H1 (cell line): ENCODE measurements at regions not wholly inside any gene's neighbourhood (a gene's known extent, or its start where the extent isn't known, plus 50 kb on each side); places are given as distances from the start of the nearest gene placed in this dataset.

Experiments used
- CTCF ChIA-PET: fragments of 300-600 bp; sonication (Branson Sonifier 250); formaldehyde crosslinking; loops from one replicate; lab custom pipeline; 2021; ENCODE audit not compliant: partially characterized antibody; lab: Charles Lee
- POLR2A ChIA-PET: fragments of 300-600 bp; sonication (Branson Sonifier 250); formaldehyde crosslinking; loops from one replicate; lab custom pipeline; 2021; ENCODE audit warnings: inconsistent platforms; ENCODE audit not compliant: partially characterized antibody; lab: Charles Lee
- DNase-seq, 2 experiments: peaks; one replicate each; pipeline versions ENCODE4 v3.0.0 to v3.0.0-alpha.2; 2010 to 2022; ENCODE audit warnings: low spot score in 2 of 2, low read depth in 1 of 2, mixed read lengths in 1 of 2
- FAIRE-seq: peaks from 2 replicates; lab custom pipeline; 2011; peaks lifted over from hg19 to GRCh38; lab: Jason Lieb, UNC
- H2AFZ ChIP-seq: 2 replicates; pipeline ENCODE4 v1.8.1; 2012; ENCODE audit warnings: low read length, inconsistent platforms
- H2AK5ac ChIP-seq: 2 replicates; pipeline ENCODE4 v1.6.1; 2013; ENCODE audit warnings: low read depth, low read length
- H2BK120ac ChIP-seq: replicated peaks from 2 replicates; pipeline ENCODE3; 2013; ENCODE audit warnings: low read depth, low read length, inconsistent platforms
- H2BK12ac ChIP-seq: 2 replicates; pipeline ENCODE4 v1.6.1; 2013; ENCODE audit warnings: low read depth, low read length
- H2BK15ac ChIP-seq: 2 replicates; pipeline ENCODE4 v1.6.1; 2013; ENCODE audit warnings: low read length
- H2BK20ac ChIP-seq: 2 replicates; pipeline ENCODE4 v1.6.1; 2013; ENCODE audit warnings: low read length
- H2BK5ac ChIP-seq: 2 replicates; pipeline ENCODE4 v1.6.1; 2013; ENCODE audit warnings: low read depth, low read length
- H3K14ac ChIP-seq: 2 replicates; pipeline ENCODE4 v1.6.1; 2013; ENCODE audit warnings: inconsistent platforms; ENCODE audit not compliant: insufficient read length
- H3K18ac ChIP-seq: 2 replicates; pipeline ENCODE4 v1.6.1; 2013; ENCODE audit warnings: low read length; ENCODE audit errors: extremely low read depth
- H3K23ac ChIP-seq: 2 replicates; pipeline ENCODE4 v1.6.1; 2013; ENCODE audit warnings: inconsistent platforms; ENCODE audit not compliant: insufficient read length
- H3K23me2 ChIP-seq: 2 replicates; pipeline ENCODE4 v1.6.1; 2013; ENCODE audit warnings: low read depth, low read length
- H3K27ac ChIP-seq: 2 replicates; pipeline ENCODE4 v1.6.1; 2011; ENCODE audit warnings: low read depth, low read length, inconsistent platforms
- H3K27me3 ChIP-seq, 4 experiments: replicated peaks in 1 of 4; 1 replicate in 1 of 4; 2 replicates in 3 of 4; pipeline versions ENCODE4 v1.6.1 to v1.8.1; 2011 to 2013; ENCODE audit warnings: low read length in 3 of 4, mild to moderate bottlenecking in 3 of 4, inconsistent platforms in 2 of 4, mixed read lengths in 2 of 4, moderate library complexity in 1 of 4; ENCODE audit not compliant: control insufficient read depth in 3 of 4, insufficient read depth in 3 of 4; ENCODE audit errors: extremely low read depth in 1 of 4
- H3K36me3 ChIP-seq, 4 experiments: 2 replicates each; pipeline versions ENCODE4 v1.6.1 to v1.8.1; 2011 to 2013; ENCODE audit warnings: mild to moderate bottlenecking in 4 of 4, low read length in 3 of 4, moderate library complexity in 2 of 4, control low read depth in 1 of 4, inconsistent platforms in 1 of 4; ENCODE audit not compliant: insufficient read depth in 4 of 4, control insufficient read depth in 2 of 4
- H3K4ac ChIP-seq: replicated peaks from 2 replicates; pipeline ENCODE3; 2013; ENCODE audit warnings: low read length, low read depth, mixed read lengths, inconsistent platforms; ENCODE audit not compliant: insufficient read length
- H3K4me1 ChIP-seq, 4 experiments: replicated peaks in 1 of 4; 1 replicate in 1 of 4; 2 replicates in 3 of 4; pipeline versions ENCODE4 v1.6.1 to v1.8.1; 2011 to 2013; ENCODE audit warnings: low read length in 3 of 4, inconsistent platforms in 2 of 4, mixed read lengths in 1 of 4; ENCODE audit not compliant: insufficient read depth in 4 of 4, control insufficient read depth in 3 of 4
- H3K4me2 ChIP-seq, 2 experiments: 2 replicates each; pipeline versions ENCODE4 v1.6.1 to v1.8.1; 2011 to 2013; ENCODE audit warnings: low read depth in 2 of 2, low read length in 2 of 2, control low read depth in 1 of 2, inconsistent platforms in 1 of 2, mild to moderate bottlenecking in 1 of 2; ENCODE audit not compliant: insufficient read depth in 1 of 2
- H3K4me3 ChIP-seq, 4 experiments: fragments of 200-600, 300-600 bp in 1 of 4; sonication (generic), shearing (Covaris generic), sonication (Bioruptor Twin) in 1 of 4; 2 replicates each; pipeline versions ENCODE4 v1.5.1 to v1.8.1; 2011 to 2016; ENCODE audit warnings: low read length in 4 of 4, low read depth in 3 of 4, control low read depth in 2 of 4, inconsistent platforms in 2 of 4, mild to moderate bottlenecking in 2 of 4, mixed read lengths in 1 of 4, moderate library complexity in 1 of 4; ENCODE audit not compliant: insufficient read depth in 2 of 4; ENCODE audit errors: extremely low read depth in 1 of 4
- H3K56ac ChIP-seq: replicated peaks from 2 replicates; pipeline ENCODE3; 2013; ENCODE audit warnings: low read depth, mild to moderate bottlenecking, mixed read lengths, low read length, inconsistent platforms; ENCODE audit not compliant: insufficient read length
- H3K79me1 ChIP-seq: 2 replicates; pipeline ENCODE4 v1.6.1; 2013; ENCODE audit warnings: low read depth, low read length, control low read depth
- H3K79me2 ChIP-seq, 2 experiments: 2 replicates each; pipeline versions ENCODE4 v1.6.1 to v1.8.1; 2012 to 2013; ENCODE audit warnings: low read length in 2 of 2, mild to moderate bottlenecking in 2 of 2, inconsistent platforms in 1 of 2; ENCODE audit not compliant: insufficient read depth in 2 of 2, control insufficient read depth in 1 of 2
- H3K9ac ChIP-seq, 4 experiments: replicated peaks in 1 of 4; 1 replicate in 1 of 4; 2 replicates in 3 of 4; pipeline versions ENCODE4 v1.6.1 to v1.8.1; 2011 to 2013; ENCODE audit warnings: low read depth in 3 of 4, low read length in 3 of 4, control low read depth in 2 of 4, mild to moderate bottlenecking in 2 of 4, moderate library complexity in 2 of 4, inconsistent platforms in 1 of 4; ENCODE audit errors: extremely low read depth in 1 of 4
- H3K9me3 ChIP-seq, 2 experiments: 2 replicates each; pipeline versions ENCODE4 v1.6.1 to v1.8.1; 2012 to 2013; ENCODE audit warnings: mild to moderate bottlenecking in 2 of 2, moderate library complexity in 2 of 2, control low read depth in 1 of 2, inconsistent platforms in 1 of 2, low read depth in 1 of 2, low read length in 1 of 2, mixed read lengths in 1 of 2; ENCODE audit not compliant: insufficient read depth in 2 of 2
- H4K20me1 ChIP-seq, 2 experiments: replicated peaks in 1 of 2; 2 replicates each; pipeline versions ENCODE3 to v1.8.1; 2011 to 2013; ENCODE audit warnings: inconsistent platforms in 2 of 2, low read length in 2 of 2, mild to moderate bottlenecking in 1 of 2; ENCODE audit not compliant: insufficient read depth in 2 of 2, control insufficient read depth in 1 of 2
- H4K5ac ChIP-seq: 2 replicates; pipeline ENCODE4 v1.6.1; 2013; ENCODE audit warnings: low read length, low read depth, mixed read lengths, inconsistent platforms; ENCODE audit not compliant: insufficient read length
- H4K8ac ChIP-seq: 2 replicates; pipeline ENCODE4 v1.8.0; 2013; ENCODE audit warnings: mild to moderate bottlenecking, moderate library complexity, low read length, inconsistent platforms; ENCODE audit not compliant: insufficient read depth; ENCODE audit errors: extremely low read depth
- H4K91ac ChIP-seq: replicated peaks from 2 replicates; pipeline ENCODE3; 2013; ENCODE audit warnings: low read length, mixed read lengths, inconsistent platforms; ENCODE audit not compliant: insufficient read length
- CHD1 ChIP-seq: IDR thresholded peaks from 2 replicates; pipeline ENCODE4 v1.6.1; 2012; ENCODE audit warnings: low read depth, low read length, improper control_type of control experiment
- EGR1 ChIP-seq: IDR thresholded peaks from 2 replicates; pipeline ENCODE4 v1.6.1; 2011; ENCODE audit warnings: low read depth, low read length, borderline replicate concordance
- HDAC6 ChIP-seq: IDR thresholded peaks from one replicate; pipeline ENCODE4 v1.7.1; 2012; ENCODE audit warnings: low read depth, mild to moderate bottlenecking, inconsistent platforms, low read length, moderate library complexity
- JUN ChIP-seq: IDR thresholded peaks from 2 replicates; pipeline ENCODE4 v1.6.1; 2011; ENCODE audit warnings: low read depth, mild to moderate bottlenecking, improper control_type of control experiment, low read length
- KDM1A ChIP-seq: fragments of 200-600, 300-600 bp; sonication (generic); IDR thresholded peaks from 2 replicates; pipeline ENCODE4 v1.7.1; 2016; ENCODE audit warnings: mild to moderate bottlenecking, low read length, borderline replicate concordance
- KDM4A ChIP-seq: IDR thresholded peaks from one replicate; pipeline ENCODE4 v1.7.1; 2012; ENCODE audit warnings: low read depth, mild to moderate bottlenecking, moderate library complexity, low read length, inconsistent platforms; ENCODE audit not compliant: severe bottlenecking
- NANOG ChIP-seq: IDR thresholded peaks from 2 replicates; pipeline ENCODE4 v1.6.1; 2011; ENCODE audit warnings: low read length, low read depth, mild to moderate bottlenecking, inconsistent platforms; ENCODE audit not compliant: insufficient read depth, poor library complexity, severe bottlenecking
- RAD21 ChIP-seq, 2 experiments: IDR thresholded peaks in 1 of 2; conservative IDR thresholded peaks in 1 of 2; 2 replicates each; pipeline ENCODE4 v1.6.1; 2011; ENCODE audit warnings: low read depth in 2 of 2, low read length in 2 of 2, improper control_type of control experiment in 1 of 2, inconsistent platforms in 1 of 2, mild to moderate bottlenecking in 1 of 2, moderate library complexity in 1 of 2
- RBBP5 ChIP-seq: IDR thresholded peaks from 2 replicates; pipeline ENCODE4 v1.7.1; 2012; ENCODE audit warnings: low read depth, mild to moderate bottlenecking, inconsistent platforms, low read length, moderate library complexity, borderline replicate concordance
- RNF2 ChIP-seq: fragments of 200-900, 300-1000 bp; sonication (generic); IDR thresholded peaks from 2 replicates; pipeline ENCODE4 v1.7.1; 2016; ENCODE audit warnings: borderline replicate concordance, low read depth, mild to moderate bottlenecking, antibody characterized with exemption, low read length; ENCODE audit not compliant: poor library complexity, severe bottlenecking; ENCODE audit errors: missing control alignments
- SP2 ChIP-seq: IDR thresholded peaks from 2 replicates; pipeline ENCODE4 v1.6.1; 2012; ENCODE audit warnings: mild to moderate bottlenecking, low read length, inconsistent platforms
- ZNF274 ChIP-seq: IDR thresholded peaks from 2 replicates; pipeline ENCODE4 v1.7.0; 2012; ENCODE audit warnings: low read length, borderline replicate concordance; ENCODE audit errors: extremely low read depth
- TF ChIP-seq, protein P1 (sequence below): IDR thresholded peaks from 2 replicates; pipeline ENCODE4 v1.6.1; 2011; ENCODE audit warnings: low read depth, mild to moderate bottlenecking, low read length; ENCODE audit not compliant: insufficient read depth

DNA sequence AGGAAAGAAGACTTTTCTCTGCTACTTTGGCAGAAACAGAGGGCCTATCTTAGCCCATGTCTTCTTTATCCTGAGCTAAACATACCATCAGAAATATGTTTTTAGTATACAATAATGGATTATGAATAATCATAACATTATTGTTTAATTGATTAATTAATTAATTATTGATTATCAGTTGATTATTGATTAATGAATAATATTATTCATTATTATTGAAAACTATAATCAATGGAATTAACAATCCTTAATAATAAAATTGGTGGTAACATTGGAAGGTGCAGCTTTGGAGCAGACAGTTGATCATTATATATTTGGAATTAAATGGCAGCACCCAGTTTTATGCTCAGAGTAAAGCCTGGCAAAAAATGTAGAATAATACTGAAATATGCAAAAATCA lies 655.9 kb upstream of the ARGLU1 start:
- no peak overlapping the region for H3K4me2 ChIP-seq
- no peak overlapping the region for H2AK5ac ChIP-seq
- H3K9me3 ChIP-seq = no peaks in the 10 kb centered on the region
- no peaks in the 10 kb centered on the region for H4K20me1 ChIP-seq
- no peaks in the 10 kb centered on the region for H3K79me1 ChIP-seq
- H2BK20ac ChIP-seq = no peak overlapping the region
- DNase-seq = no peak
- no peak overlapping the region for H2BK120ac ChIP-seq
- H4K91ac ChIP-seq = no peak overlapping the region
- no peak overlapping the region for H4K8ac ChIP-seq
- H2AFZ ChIP-seq = no peak overlapping the region
- FAIRE-seq = no peak
- no peak overlapping the region for H3K56ac ChIP-seq
- H2BK15ac ChIP-seq = no peak overlapping the region
- no peak overlapping the region for H2BK12ac ChIP-seq
- ChIA-PET CTCF (interaction anchor here (2.6 kb wide), 1 partner anchor 13 kb away, joined by 9 read pairs; no protein-coding TSS in a partner anchor), POLR2A (no interaction called here)
- H3K27ac ChIP-seq = no peak overlapping the region
- H3K27me3 ChIP-seq = no peaks in the 10 kb centered on the region
- no peak for TF ChIP-seq RAD21 (IDR thresholded peaks at IDR 0.05 in 1 of 2, conservative IDR thresholded peaks at IDR 0.05 in 1 of 2; ENCODE audit: low read depth in 2 of 2, low read length in 2 of 2)
- TF ChIP-seq JUN = no peak
- no peak for TF ChIP-seq SP2
- no peak for TF ChIP-seq ZNF274
- TF ChIP-seq, protein P1, sequence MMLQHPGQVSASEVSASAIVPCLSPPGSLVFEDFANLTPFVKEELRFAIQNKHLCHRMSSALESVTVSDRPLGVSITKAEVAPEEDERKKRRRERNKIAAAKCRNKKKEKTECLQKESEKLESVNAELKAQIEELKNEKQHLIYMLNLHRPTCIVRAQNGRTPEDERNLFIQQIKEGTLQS = no peak
- no peak for TF ChIP-seq RNF2
- TF ChIP-seq KDM4A = no peak
- TF ChIP-seq NANOG = no peak
- TF ChIP-seq RBBP5 = no peak
- no peak for TF ChIP-seq CHD1
- no peak for TF ChIP-seq EGR1
- no peak for TF ChIP-seq HDAC6
- no peak for TF ChIP-seq KDM1A
- no peak overlapping the region for H3K9ac ChIP-seq
- H3K4ac ChIP-seq = no peak overlapping the region
- no peaks in the 10 kb centered on the region for H3K36me3 ChIP-seq
- H3K23ac ChIP-seq = no peak overlapping the region
- H3K4me3 ChIP-seq = no peak overlapping the region
- H2BK5ac ChIP-seq = no peak overlapping the region
- H3K18ac ChIP-seq = no peak overlapping the region
- H3K4me1 ChIP-seq = peaks cover 0 to 3% (median 0%) of the 10 kb centered on the region in 4 experiments; a peak in 2 of 7 replicates
- no peak overlapping the region for H3K14ac ChIP-seq
- H3K79me2 ChIP-seq = no peaks in the 10 kb centered on the region
- no peak overlapping the region for H4K5ac ChIP-seq
- H3K23me2 ChIP-seq = no peaks in the 10 kb centered on the region
